Mucosa of descending colon (tissue), 3 donors: ENCODE measurements at regions not wholly inside any gene's neighbourhood (a gene's known extent, or its start where the extent isn't known, plus 50 kb on each side); places are given as distances from the start of the nearest gene placed in this dataset.

ENCODE experiments used
- ATAC-seq: fragments of 200-7000 bp; cut with Tn5 transposase; one replicate; pipeline ENCODE4 v1.9.1; 2020; ENCODE audit warnings: mild to moderate bottlenecking, moderate library complexity
- DNase-seq, 3 donors: peaks; one replicate each; pipeline ENCODE4 v3.0.0-alpha.2; 2020
- H3K36me3 ChIP-seq: fragments of 200-600 bp; one replicate; pipeline ENCODE4 v1.8.0; 2021; ENCODE audit warnings: low read depth, mild to moderate bottlenecking
- H3K4me1 ChIP-seq: fragments of 200-600 bp; one replicate; pipeline ENCODE4 v1.8.0; 2021; ENCODE audit warnings: low read depth, mild to moderate bottlenecking
- H3K4me3 ChIP-seq: fragments of 200-600 bp; one replicate; pipeline ENCODE4 v1.8.0; 2021; ENCODE audit warnings: mild to moderate bottlenecking
- H3K9me3 ChIP-seq: fragments of 200-600 bp; one replicate; pipeline ENCODE4 v1.8.0; 2021; ENCODE audit warnings: mild to moderate bottlenecking
- intact Hi-C, 2 donors: fragments of 100-400 bp; cut with DNase I in 1 of 2; cut with micrococcal nuclease in 1 of 2; formaldehyde crosslinking; loops; one replicate each; pipeline versions ENCODE4 v1.11.0 to v1.11.1; 2022; cut with DNase I, micrococcal nuclease
- TF ChIP-seq, protein P1 (sequence below): fragments of 200-600 bp; IDR thresholded peaks from one replicate; pipeline ENCODE4 v1.8.0; 2022; ENCODE audit warnings: antibody characterized with exemption, mild to moderate bottlenecking
- donor health status: DM: no; HTN: no; CAD: no; lungs with moderate emphysema.
- donor health status: DM: no; HTN: no; CAD: no.
- donor health status: DM: no; HTN: yes; CAD: no.

DNA sequence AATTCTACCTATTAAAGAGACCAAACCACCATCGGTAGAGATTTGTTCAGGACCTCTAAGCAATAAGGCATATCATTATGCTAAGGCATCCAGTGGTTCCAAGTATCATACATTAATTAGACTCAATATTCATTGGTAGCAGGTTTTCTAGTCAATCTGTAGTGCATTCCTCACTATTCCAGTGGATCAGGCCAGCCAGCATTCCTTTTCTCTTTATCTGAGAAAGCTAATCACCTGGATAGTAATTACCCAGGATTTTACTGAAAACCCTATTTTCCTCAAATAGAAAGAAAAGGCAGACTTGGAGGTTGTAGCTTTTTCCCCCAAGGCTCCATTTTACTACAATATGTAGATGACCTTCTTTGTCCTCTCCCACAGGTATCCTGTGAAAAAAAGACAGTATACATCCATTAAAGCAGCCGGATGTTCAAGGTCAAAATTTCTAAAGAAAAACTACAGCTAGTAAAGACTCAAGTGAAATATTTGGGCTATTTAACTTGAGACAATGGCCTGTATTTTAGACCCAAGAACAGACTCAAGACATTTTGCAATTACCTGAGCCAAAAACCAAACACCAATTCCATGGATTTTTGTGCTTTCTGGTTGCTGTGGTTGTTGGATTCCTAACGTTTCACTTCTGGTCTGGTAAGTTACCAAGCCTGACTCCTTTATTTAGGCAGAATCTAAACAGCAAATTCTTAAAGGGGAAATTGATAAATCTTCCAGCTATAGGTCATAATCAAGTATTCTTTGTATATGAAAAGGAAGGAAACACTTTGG lies 149.1 kb upstream of the MOCS1 start:
- H3K36me3 ChIP-seq: no peaks in the 10 kb centered on the region
- TF ChIP-seq, protein P1, sequence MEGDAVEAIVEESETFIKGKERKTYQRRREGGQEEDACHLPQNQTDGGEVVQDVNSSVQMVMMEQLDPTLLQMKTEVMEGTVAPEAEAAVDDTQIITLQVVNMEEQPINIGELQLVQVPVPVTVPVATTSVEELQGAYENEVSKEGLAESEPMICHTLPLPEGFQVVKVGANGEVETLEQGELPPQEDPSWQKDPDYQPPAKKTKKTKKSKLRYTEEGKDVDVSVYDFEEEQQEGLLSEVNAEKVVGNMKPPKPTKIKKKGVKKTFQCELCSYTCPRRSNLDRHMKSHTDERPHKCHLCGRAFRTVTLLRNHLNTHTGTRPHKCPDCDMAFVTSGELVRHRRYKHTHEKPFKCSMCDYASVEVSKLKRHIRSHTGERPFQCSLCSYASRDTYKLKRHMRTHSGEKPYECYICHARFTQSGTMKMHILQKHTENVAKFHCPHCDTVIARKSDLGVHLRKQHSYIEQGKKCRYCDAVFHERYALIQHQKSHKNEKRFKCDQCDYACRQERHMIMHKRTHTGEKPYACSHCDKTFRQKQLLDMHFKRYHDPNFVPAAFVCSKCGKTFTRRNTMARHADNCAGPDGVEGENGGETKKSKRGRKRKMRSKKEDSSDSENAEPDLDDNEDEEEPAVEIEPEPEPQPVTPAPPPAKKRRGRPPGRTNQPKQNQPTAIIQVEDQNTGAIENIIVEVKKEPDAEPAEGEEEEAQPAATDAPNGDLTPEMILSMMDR: no peak
- intact Hi-C loops: no loop called here
- DNase-seq: no peak
- no peak for ATAC-seq
- H3K4me3 ChIP-seq: no peak overlapping the region
- no peaks in the 10 kb centered on the region for H3K4me1 ChIP-seq
- H3K9me3 ChIP-seq: no peaks in the 10 kb centered on the region

DNA sequence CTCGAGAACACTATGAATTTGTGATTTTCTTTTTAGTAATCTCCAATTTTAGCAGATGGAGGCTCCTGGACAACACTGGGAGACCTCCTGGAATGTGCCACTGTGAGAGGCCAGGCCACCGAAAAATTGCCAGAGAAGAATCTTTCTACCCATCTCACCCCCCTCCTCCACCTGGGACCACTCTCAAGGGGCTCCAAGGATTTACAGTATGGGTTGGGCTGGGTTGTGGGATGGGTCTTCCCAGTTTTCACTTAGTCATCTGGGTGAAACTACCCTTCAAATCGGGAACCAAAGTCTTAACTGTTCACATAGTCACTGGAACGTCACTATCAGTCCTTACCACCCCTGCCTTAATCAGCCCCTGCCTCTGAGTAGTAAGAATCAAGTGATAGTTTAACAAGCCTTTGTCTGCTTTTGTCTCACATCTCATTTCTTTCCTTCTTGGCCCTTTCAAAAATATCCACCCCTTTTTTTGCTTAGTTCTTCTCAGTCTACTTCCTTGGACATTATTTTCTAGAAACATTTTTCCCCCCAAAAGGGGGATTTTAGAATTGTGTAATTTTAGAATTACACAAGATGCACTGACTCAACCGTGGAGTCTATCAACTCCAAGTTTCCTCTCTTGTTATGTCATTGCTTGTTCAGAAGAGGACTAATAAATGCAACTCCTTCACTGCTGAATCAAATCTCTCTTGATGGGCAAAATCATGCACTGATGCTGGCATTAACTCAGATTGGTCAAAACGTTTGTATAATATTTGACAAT lies 148.2 kb upstream of the MOCS1 start:
- Histone ChIP-seq H3K4me3 (no peak overlapping the region), H3K36me3 (no peaks in the 10 kb centered on the region), H3K4me1 (no peaks in the 10 kb centered on the region), H3K9me3 (no peaks in the 10 kb centered on the region)
- intact Hi-C loops: no loop called here
- ATAC-seq (no peak), DNase-seq (no peak)
- TF ChIP-seq, protein P1: no peak

DNA sequence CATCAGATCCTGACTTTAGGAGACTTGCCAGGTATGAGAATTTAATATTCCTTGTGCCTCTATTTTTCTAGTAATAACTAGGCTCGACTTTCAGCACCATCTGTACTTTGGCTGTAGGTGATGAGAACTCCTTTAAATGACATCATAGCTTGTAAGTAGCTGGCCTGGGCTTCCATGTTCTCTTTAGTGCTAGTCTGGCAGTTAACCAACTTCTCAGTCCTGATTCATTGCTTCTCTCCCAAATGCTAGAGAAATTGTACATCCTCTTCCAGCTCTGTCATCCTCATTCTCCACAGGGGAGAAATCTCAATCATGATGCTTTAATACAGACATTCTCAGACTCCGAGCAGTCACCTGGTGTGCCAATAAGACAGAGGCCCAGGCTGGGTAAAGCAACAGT lies 143.5 kb upstream of the MOCS1 start:
- intact Hi-C loops: no loop called here
- H3K4me1 ChIP-seq: no peaks in the 10 kb centered on the region
- H3K4me3 ChIP-seq: no peak overlapping the region
- H3K9me3 ChIP-seq: no peaks in the 10 kb centered on the region
- H3K36me3 ChIP-seq: no peaks in the 10 kb centered on the region
- DNase-seq: no peak
- TF ChIP-seq, protein P1: no peak
- no peak for ATAC-seq

DNA sequence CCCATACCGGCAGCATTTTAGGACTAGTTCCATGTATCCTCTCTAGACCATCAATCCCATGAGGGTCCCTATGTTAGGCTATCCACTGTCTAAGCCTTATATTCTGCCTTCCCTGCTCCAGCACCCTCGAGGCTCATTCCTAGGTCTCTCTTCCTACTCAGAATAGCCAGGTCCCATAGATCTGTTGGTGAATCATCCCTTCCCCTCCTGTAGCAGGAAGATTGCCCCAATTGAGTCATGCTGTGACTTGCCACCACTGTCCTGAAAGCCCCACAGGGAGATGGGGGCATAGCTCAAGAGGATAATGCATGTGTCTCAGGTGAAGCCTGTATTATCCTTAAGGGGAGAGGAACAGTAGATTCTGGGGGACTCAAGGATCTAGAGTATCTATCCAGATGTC lies 143.1 kb upstream of the MOCS1 start:
- Histone ChIP-seq H3K4me3 (no peak overlapping the region), H3K4me1 (no peaks in the 10 kb centered on the region), H3K36me3 (no peaks in the 10 kb centered on the region), H3K9me3 (no peaks in the 10 kb centered on the region)
- ATAC-seq: no peak
- intact Hi-C loops: no loop called here
- TF ChIP-seq, protein P1: no peak
- DNase-seq: no peak

DNA sequence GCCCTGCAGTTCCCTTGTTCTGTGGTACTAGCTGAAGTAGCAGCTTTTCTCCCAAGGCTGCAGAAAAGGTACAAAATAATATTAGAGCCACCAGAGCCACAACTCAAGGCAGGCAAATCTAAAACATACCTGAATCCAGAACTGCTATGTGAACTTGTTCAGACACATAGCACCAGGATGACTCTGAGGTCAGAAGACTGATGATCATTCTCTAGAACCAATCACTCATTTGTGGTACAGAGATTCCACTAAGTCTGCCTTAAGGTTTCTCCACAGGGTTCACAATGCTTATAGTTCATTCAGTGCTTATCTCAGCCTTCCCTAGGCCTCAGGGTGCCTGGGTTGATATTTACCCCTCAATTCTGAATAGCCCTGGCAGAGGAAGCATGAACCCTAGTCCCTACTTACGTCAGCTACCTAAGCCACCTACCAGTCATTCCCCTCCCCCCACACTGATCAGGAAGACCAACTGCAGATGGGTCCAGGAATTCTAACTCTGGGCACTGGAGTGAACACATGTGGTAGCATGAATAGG lies 140.9 kb upstream of the MOCS1 start:
- Histone ChIP-seq H3K4me3 (no peak overlapping the region), H3K9me3 (no peaks in the 10 kb centered on the region), H3K4me1 (no peaks in the 10 kb centered on the region), H3K36me3 (no peaks in the 10 kb centered on the region)
- DNase-seq: no peak
- intact Hi-C loops: no loop called here
- TF ChIP-seq, protein P1: no peak
- ATAC-seq: no peak
